ENCODE measurements at regions not wholly inside any gene's neighbourhood (a gene's known extent, or its start where the extent isn't known, plus 50 kb on each side); places are given as distances from the start of the nearest gene placed in this dataset.
A peak's percentile ranks its signal among the peaks of the same experiment; 100 is the strongest.
"Not testable (repeated sequence)": the region's sequence is repeated elsewhere in the genome, so short reads cannot be mapped to it uniquely, and the experiment has no call there.

- DNase-seq: no peak
Measured at GRCh38 chr10:117750616-117751015, 208.1 kb downstream of the EMX2 start.

- no peak for DNase-seq
Measured at GRCh38 chr10:117751259-117751658, 208.7 kb downstream of the EMX2 start.

GRCh38 chr10:117752103-117752502, 209.6 kb downstream of the EMX2 start:
- no peak for DNase-seq

- DNase-seq: no peak
Measured at GRCh38 chr10:117754770-117755658, 212.5 kb downstream of the EMX2 start.

GRCh38 chr10:117755659-117756014, 213.1 kb downstream of the EMX2 start:
- DNase-seq: no peak

- peak in 1 of 2 experiments; percentile 40 for DNase-seq
Measured at GRCh38 chr10:117757086-117757720, 214.7 kb downstream of the EMX2 start.

- DNase-seq: no peak
Measured at GRCh38 chr10:117759266-117759665, 216.7 kb downstream of the EMX2 start.

- DNase-seq: no peak
Measured at GRCh38 chr10:117761695-117762094, 219.1 kb downstream of the EMX2 start.

GRCh38 chr10:117762126-117762818, 219.7 kb downstream of the EMX2 start:
- no peak for DNase-seq

GRCh38 chr10:117762819-117763172, 220.2 kb downstream of the EMX2 start:
- no peak for DNase-seq

- DNase-seq: no peak
Measured at GRCh38 chr10:117763528-117763927, 221.0 kb downstream of the EMX2 start.

- no peak for DNase-seq
Measured at GRCh38 chr10:117768333-117769042, 225.9 kb downstream of the EMX2 start.

- no peak for DNase-seq
Measured at GRCh38 chr10:117775526-117775925, 233.0 kb downstream of the EMX2 start.

GRCh38 chr10:117777222-117777621, 234.7 kb downstream of the EMX2 start:
- not testable (repeated sequence) for DNase-seq

- no peak for DNase-seq
Measured at GRCh38 chr10:117778241-117778640, 235.7 kb downstream of the EMX2 start.

- DNase-seq: no peak
Measured at GRCh38 chr10:117780411-117780810, 237.9 kb downstream of the EMX2 start.

GRCh38 chr10:117781216-117781831, 238.8 kb downstream of the EMX2 start:
- DNase-seq: no peak

- no peak for DNase-seq
Measured at GRCh38 chr10:117782276-117782675, 239.7 kb downstream of the EMX2 start.

GRCh38 chr10:117783698-117784395, 241.3 kb downstream of the EMX2 start:
- DNase-seq: no peak

GRCh38 chr10:117784776-117785175, 242.2 kb downstream of the EMX2 start:
- DNase-seq: no peak

- no peak for DNase-seq
Measured at GRCh38 chr10:117788911-117789310, 246.4 kb downstream of the EMX2 start.

- DNase-seq: no peak
Measured at GRCh38 chr10:117790179-117790578, 247.6 kb downstream of the EMX2 start.
